GM20431 (cell line): ENCODE measurements at regions not wholly inside any gene's neighbourhood (a gene's known extent, or its start where the extent isn't known, plus 50 kb on each side); places are given as distances from the start of the nearest gene placed in this dataset.

Experiments
- in situ Hi-C: fragments of 300-500 bp; cut with MseI, MboI; formaldehyde crosslinking; loops from one replicate; pipeline ENCODE4 v1.15.0; 2020; ENCODE audit warnings: low sequenced_read_pairs; ENCODE audit not compliant: unreplicated experiment

DNA sequence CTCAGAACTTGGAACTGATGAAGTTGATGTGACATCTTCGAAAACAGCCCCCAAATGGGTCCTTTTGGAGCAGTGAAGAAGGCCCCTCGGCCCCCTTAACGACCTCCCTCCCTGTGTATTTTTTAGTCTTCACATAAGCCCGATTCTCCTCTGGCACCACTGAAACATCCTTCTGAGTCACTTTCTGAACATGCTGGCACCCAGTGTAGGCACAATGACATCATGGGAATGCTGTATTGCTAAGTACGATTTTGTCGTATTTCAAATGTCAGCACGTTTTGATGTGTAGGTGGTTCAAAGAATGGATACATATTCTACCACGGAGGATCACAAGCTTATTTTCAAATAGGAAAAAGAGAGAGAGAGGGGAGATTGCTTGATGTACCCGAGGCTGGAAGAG lies 111.7 kb upstream of the RIOK3 start:
- in situ Hi-C loops, result no loop called here

DNA sequence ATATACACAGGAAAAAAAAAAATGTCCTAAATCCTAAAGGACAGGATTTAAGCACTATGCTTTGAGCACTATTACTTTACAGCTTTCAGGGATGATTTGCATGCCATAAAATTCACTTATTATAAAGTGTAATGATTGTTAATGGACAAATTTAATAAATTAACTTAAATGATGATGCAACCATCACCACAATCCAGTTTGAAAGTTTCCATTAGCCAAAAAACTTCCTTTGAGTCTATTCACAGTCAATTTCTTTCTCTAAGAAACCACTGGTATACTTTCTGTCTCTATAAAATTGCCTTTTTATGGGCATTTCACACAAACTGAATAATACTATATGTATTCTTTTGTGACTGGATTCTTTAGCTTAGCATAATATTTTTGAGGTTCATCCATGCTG lies 111.1 kb upstream of the RIOK3 start:
- in situ Hi-C loops, result no loop called here

- in situ Hi-C loops, result no loop called here
Measured at GRCh38 chr18:23342506-23342905, 110.6 kb upstream of the RIOK3 start.

DNA sequence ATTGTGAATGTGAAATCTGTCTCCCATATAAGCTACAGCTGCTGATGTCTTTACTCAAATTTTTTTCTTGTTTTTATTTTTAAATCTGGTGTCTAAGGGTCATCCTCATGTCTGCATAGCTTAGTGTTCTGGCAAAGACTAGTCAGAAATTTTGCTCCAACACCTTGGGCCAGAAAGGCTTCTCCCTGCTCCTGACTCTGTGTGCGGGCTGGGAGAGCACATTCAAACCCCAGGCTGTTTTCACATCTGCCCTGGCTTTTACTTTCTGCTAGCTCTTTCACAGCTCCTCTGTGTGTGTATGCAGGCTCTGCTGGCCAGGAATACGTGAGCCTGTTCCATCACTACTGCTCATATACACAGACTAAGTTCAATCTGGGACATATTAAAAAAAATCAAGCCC lies 102.9 kb upstream of the RIOK3 start:
- in situ Hi-C loops, result loop anchor here (10.0 kb wide), 1 partner anchor 215 kb away; the partner anchor contains the start of gene CABLES1

- in situ Hi-C loops, result loop anchor here (10.0 kb wide), 1 partner anchor 217 kb away; the partner anchor contains the start of gene CABLES1
Measured at GRCh38 chr18:23351521-23351920, 101.6 kb upstream of the RIOK3 start.

GRCh38 chr18:23352042-23352441 lies 101.0 kb upstream of the RIOK3 start:
- in situ Hi-C loops, result loop anchor here (10.0 kb wide), 1 partner anchor 217 kb away; the partner anchor contains the start of gene CABLES1

DNA sequence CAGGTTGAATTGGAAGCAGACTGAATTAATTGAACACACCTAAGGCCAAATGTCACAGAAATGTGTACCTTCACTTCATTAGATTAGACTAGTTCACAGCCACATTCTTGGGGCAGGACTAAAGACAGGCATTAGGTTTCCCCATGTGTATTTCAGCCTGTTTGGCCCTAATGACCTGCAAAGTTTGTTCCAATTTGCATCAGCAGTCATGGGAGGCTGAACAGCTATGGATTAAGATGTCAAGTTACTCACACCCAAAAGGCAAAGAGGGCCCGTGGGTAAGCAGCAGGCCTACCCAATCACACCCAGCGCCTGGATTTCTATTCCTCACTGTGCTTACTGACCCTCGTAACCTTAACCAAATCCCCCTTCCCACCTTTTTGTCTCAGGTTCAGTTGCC lies 99.6 kb upstream of the RIOK3 start:
- in situ Hi-C loops, result loop anchor here (10.0 kb wide), 1 partner anchor 219 kb away; the partner anchor contains the start of gene CABLES1

- in situ Hi-C loops, result loop anchor here (10.0 kb wide), 1 partner anchor 220 kb away; the partner anchor contains the start of gene CABLES1
Measured at GRCh38 chr18:23354625-23355024, 98.5 kb upstream of the RIOK3 start.

DNA sequence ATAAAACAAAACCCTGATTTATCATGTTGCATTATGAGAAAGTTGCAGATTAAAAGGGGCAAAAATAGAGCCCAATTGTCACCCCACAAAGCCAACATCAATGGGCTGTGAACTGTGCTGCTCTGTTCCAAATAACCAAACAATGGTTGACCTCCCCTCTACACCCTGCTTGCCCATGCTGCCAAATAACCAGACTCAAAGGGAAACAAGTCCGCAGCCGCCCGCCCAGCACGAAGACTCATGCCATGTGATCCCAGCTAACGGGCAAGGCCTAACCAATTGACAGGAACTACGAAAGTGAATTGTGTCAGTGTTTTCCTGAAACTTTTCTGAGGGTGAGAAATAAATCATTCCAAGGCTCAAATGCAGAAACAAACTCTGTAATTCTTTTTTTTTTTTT lies 97.9 kb upstream of the RIOK3 start:
- in situ Hi-C loops, result loop anchor here (10.0 kb wide), 1 partner anchor 220 kb away; the partner anchor contains the start of gene CABLES1

- in situ Hi-C loops, result loop anchor here (10.0 kb wide), 1 partner anchor 222 kb away; the partner anchor contains the start of gene CABLES1
Measured at GRCh38 chr18:23356424-23356823, 96.7 kb upstream of the RIOK3 start.

GRCh38 chr18:23356915-23357601 lies 96.0 kb upstream of the RIOK3 start:
- in situ Hi-C loops, result loop anchor here (10.0 kb wide), 1 partner anchor 222 kb away; the partner anchor contains the start of gene CABLES1

DNA sequence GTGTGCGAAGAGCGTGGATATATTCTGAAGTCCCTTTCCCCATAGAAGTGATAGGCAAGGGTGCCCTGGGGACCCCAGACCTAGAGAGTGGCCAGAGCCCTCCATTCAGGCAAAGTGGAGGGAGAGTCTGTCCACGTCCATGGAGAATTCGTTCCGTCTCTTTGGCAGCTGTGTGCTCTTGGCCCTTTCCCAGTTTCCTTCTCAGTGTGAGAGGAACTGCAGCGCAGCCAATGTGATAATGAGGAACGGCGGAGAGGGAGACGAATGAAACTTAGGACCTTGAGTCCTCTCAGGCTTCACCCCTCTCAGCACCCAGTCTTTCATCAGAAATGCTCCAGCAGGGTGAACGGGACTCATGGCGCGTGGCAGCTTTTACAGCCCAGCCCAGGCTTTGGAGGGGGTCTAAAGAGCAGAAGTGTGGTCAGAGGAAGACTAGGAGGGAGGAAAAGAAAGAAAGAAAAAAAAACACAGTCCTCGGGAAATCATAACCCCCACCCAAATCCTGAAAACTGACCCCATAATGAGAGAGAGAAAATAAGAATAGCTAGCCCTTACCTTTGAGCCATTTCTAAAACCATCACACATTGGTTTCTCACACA lies 95.0 kb upstream of the RIOK3 start:
- in situ Hi-C loops, result loop anchor here (10.0 kb wide), 1 partner anchor 223 kb away; the partner anchor contains the start of gene CABLES1

- in situ Hi-C loops, result loop anchor here (10.0 kb wide), 1 partner anchor 225 kb away; the partner anchor contains the start of gene CABLES1
Measured at GRCh38 chr18:23359421-23359820, 93.7 kb upstream of the RIOK3 start.

DNA sequence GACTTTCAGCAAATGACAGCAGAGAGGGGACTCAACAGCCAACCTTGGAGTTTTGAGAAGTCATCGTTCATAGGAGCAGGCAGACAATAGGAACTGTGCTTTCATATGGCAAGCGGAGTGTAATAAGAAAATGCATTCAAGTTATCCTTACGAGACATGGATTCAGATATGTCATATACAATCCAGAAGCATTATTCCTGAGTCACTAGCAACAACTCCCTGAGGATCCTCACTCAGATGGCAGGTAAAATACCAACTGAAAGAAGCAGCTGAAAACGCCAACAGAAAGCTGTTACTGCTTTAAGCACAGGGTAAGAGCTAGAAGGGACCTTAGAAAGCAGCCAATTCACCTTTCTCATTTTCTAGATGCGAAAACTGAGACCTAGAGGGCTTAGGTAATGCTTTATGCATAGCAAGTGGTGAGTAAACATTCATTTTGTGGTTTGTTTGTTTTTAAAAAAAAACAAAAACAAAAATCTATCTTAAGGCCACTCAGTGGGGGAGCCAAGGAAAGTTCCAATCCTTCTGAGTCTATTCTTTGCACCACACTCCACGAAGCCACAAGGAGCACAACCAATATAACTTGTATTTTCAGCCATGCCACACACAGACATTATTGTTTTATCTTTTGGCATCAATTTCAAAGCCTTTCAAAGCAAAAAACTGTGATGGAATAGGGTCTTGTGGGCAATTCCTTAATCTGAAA lies 89.1 kb upstream of the RIOK3 start:
- in situ Hi-C loops, result no loop called here

DNA sequence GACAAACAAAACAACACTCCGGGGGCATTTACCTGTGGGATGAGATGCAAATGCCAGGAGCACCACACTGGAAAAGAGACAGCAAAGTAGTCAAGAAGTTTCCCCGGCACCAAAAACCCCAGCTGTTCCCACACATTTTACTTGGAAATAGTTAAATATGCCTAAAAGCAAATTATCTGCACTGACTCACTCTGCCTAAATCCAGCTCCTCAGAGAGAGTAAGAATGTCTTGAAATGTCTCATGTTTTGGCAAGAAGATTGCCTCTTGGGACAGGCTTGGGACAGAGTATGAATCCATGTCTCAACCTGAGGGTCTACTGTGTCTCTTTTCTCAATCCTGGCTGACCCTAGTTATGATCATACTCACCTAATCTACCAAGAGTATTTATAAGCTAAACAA lies 87.5 kb upstream of the RIOK3 start:
- in situ Hi-C loops, result no loop called here

GRCh38 chr18:23369266-23369665 lies 83.8 kb upstream of the RIOK3 start:
- in situ Hi-C loops, result no loop called here

GRCh38 chr18:23373570-23373969 lies 79.5 kb upstream of the RIOK3 start:
- in situ Hi-C loops, result no loop called here

DNA sequence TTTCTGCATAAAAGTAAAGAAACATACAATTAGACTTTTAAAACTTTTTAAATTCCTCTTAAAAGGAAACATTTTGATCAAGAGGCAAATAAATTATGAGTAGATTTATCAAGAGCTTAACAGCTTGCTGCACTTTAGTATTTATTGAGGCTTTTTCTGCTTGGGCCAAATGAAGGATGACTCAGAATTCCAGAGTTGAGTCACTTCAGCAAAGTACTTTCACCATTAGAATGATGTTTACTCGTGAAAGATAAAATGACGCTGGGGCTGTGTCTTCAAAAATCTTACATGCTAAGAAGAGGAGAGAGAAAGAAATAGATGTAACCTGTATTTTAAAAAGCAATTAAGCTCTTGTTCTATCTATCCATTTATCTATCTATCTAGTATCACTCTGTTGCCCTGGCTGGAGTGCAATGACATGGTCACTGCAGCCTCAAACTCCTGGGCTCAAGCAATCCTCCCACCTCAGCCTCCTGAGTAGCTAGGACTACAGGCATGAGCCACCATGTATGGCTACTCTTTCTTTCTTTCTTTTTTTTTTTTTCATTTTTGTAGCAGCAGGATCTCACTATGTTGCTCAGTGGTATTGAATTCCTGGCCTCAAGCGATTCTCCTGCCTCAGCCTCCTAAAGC lies 75.3 kb upstream of the RIOK3 start:
- in situ Hi-C loops, result no loop called here

DNA sequence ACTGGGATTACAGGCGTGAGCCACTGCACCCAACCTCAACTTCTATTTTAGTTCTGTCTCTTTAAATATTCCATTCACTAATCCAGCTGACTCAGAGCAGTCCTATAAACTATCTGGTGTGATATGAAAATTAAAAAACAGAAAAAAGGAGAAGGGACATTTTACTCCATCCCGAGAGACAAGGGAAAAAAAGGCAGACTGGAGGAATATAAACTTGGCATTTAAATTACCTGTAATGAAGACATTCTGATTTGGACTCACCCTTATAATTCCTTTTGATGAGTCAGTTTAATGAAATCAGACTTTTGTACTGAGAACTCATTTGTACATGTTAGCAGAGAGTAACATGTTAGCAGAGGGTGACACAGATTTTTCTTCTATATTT lies 74.8 kb upstream of the RIOK3 start:
- in situ Hi-C loops, result no loop called here

GRCh38 chr18:23380001-23380550 lies 73.0 kb upstream of the RIOK3 start:
- in situ Hi-C loops, result no loop called here
